RCC 7860 (cell line): ENCODE measurements at regions not wholly inside any gene's neighbourhood (a gene's known extent, or its start where the extent isn't known, plus 50 kb on each side); places are given as distances from the start of the nearest gene placed in this dataset.
"Not testable (repeated sequence)": the region's sequence is repeated elsewhere in the genome, so short reads cannot be mapped to it uniquely, and the experiment has no call there.

Source experiments
- DNase-seq: peaks from one replicate; pipeline ENCODE4 v3.0.0-alpha.2; 2015; ENCODE audit warnings: low spot score
- FAIRE-seq: peaks from 2 replicates; lab custom pipeline; 2012; peaks lifted over from hg19 to GRCh38; lab: Jason Lieb, UNC

DNA sequence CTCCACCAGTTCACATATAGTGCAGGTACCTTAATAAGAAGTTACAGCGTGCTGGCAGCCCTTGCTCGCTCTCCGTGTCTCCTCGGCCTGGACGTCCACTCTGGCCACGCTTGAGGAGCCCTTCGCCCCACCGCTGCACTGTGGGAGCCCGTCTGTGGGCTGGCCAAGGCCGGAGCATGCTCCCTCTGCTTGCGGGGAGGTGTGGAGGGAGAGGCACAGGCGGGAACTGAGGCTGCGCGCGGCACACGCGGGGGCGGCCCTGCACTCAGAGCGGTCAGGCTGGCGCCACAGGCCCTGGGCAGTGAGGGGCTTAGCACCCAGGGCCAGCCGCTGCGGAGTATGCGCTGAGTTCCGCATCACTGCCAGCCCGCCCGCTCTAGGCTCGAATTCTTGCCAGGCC lies 1988.6 kb downstream of the FOXD4L5 start:
- DNase-seq, FAIRE-seq: not testable (repeated sequence)

- not testable (repeated sequence) for FAIRE-seq, DNase-seq
These were observed 1995.0 kb downstream of the FOXD4L5 start for GRCh38 chr9:63289971-63290370.
